Breast epithelium (tissue), 4 donors: ENCODE measurements at regions not wholly inside any gene's neighbourhood (a gene's known extent, or its start where the extent isn't known, plus 50 kb on each side); places are given as distances from the start of the nearest gene placed in this dataset.

Experiments used
- DNase-seq, 2 donors: peaks; one replicate each; pipeline ENCODE4 v3.0.0-alpha.2; 2019; ENCODE audit warnings: low spot score in 2 of 2
- H3K27ac ChIP-seq, 2 donors: fragments of 200-600 bp; sonication (generic) in 1 of 2; one replicate each; pipeline ENCODE4 v1.5.1; 2016 to 2019; ENCODE audit warnings: mild to moderate bottlenecking in 1 of 2
- H3K27me3 ChIP-seq, 2 donors: fragments of 200-600 bp; sonication (generic) in 1 of 2; one replicate each; pipeline versions ENCODE4 v1.5.1 to v1.6.0; 2017 to 2019; ENCODE audit warnings: control low read depth in 1 of 2, mild to moderate bottlenecking in 1 of 2
- H3K36me3 ChIP-seq: fragments of 200-600 bp; one replicate; pipeline ENCODE4 v1.5.1; 2019
- H3K4me1 ChIP-seq, 2 donors: fragments of 200-600 bp; sonication (generic); one replicate each; pipeline ENCODE4 v1.5.1; 2016 to 2019; ENCODE audit warnings: control low read depth in 1 of 2
- H3K4me3 ChIP-seq, 3 donors: fragments of 200-600 bp; sonication (generic); 1 replicate in 2 of 3; 2 replicates in 1 of 3; pipeline ENCODE4 v1.5.1; 2016 to 2019; ENCODE audit warnings: mild to moderate bottlenecking in 3 of 3, moderate library complexity in 2 of 3
- H3K9me3 ChIP-seq, 2 donors: fragments of 200-600 bp; sonication (generic) in 1 of 2; one replicate each; pipeline ENCODE4 v1.5.1; 2016 to 2019; ENCODE audit warnings: control low read depth in 1 of 2
- CTCF ChIP-seq, 3 donors: fragments of 450-650 bp; IDR thresholded peaks; one replicate each; pipeline ENCODE4 v1.5.1; 2016 to 2017; ENCODE audit warnings: antibody characterized with exemption in 3 of 3, mild to moderate bottlenecking in 3 of 3, moderate library complexity in 3 of 3
- POLR2A ChIP-seq: fragments of 450-650 bp; IDR thresholded peaks from one replicate; pipeline ENCODE4 v1.6.1; 2016; ENCODE audit warnings: antibody characterized with exemption, mild to moderate bottlenecking, moderate library complexity
- POLR2AphosphoS5 ChIP-seq, 3 donors: sonication (generic); formaldehyde crosslinking; IDR thresholded peaks; one replicate each; pipeline ENCODE4 v1.6.1; 2017; ENCODE audit warnings: antibody characterized with exemption in 3 of 3
- intact Hi-C: fragments of 100-400 bp; cut with DNase I; formaldehyde crosslinking; loops from one replicate; pipeline ENCODE4 v1.15.1; 2023; ENCODE audit warnings: low total_unique reads

- H3K4me3 ChIP-seq: no peak overlapping the region
- no peaks in the 10 kb centered on the region for H3K4me1 ChIP-seq
- TF ChIP-seq CTCF (IDR thresholded peaks at IDR 0.05) (no peak), POLR2AphosphoS5 (IDR thresholded peaks at IDR 0.05) (no peak), POLR2A (no peak)
- no peaks in the 10 kb centered on the region for H3K36me3 ChIP-seq
- DNase-seq: no peak
- no peaks in the 10 kb centered on the region for H3K27me3 ChIP-seq
- H3K27ac ChIP-seq: no peak overlapping the region
- intact Hi-C loops: no loop called here
- H3K9me3 ChIP-seq: no peaks in the 10 kb centered on the region
These were observed 123.9 kb upstream of the GNAO1 start for GRCh38 chr16:56067406-56067805.

- no peaks in the 10 kb centered on the region for H3K9me3 ChIP-seq
- H3K27ac ChIP-seq: no peak overlapping the region
- intact Hi-C loops: no loop called here
- DNase-seq: no peak
- no peak for TF ChIP-seq POLR2A
- TF ChIP-seq CTCF (IDR thresholded peaks at IDR 0.05): no peak
- TF ChIP-seq POLR2AphosphoS5 (IDR thresholded peaks at IDR 0.05): no peak
- no peaks in the 10 kb centered on the region for H3K36me3 ChIP-seq
- no peak overlapping the region for H3K4me3 ChIP-seq
- H3K4me1 ChIP-seq: no peaks in the 10 kb centered on the region
- no peaks in the 10 kb centered on the region for H3K27me3 ChIP-seq
These were observed 124.7 kb upstream of the GNAO1 start for GRCh38 chr16:56066617-56067016.

- no peaks in the 10 kb centered on the region for H3K27me3 ChIP-seq
- intact Hi-C loops: no loop called here
- TF ChIP-seq POLR2A (no peak), CTCF (IDR thresholded peaks at IDR 0.05) (no peak)
- H3K9me3 ChIP-seq: no peaks in the 10 kb centered on the region
- no peaks in the 10 kb centered on the region for H3K4me1 ChIP-seq
- H3K36me3 ChIP-seq: no peaks in the 10 kb centered on the region
- no peak overlapping the region for H3K27ac ChIP-seq
- DNase-seq: no peak
- H3K4me3 ChIP-seq: no peak overlapping the region
These were observed 128.2 kb upstream of the GNAO1 start for GRCh38 chr16:56063111-56063510.

- Histone ChIP-seq H3K36me3 (no peaks in the 10 kb centered on the region), H3K4me3 (no peak overlapping the region), H3K9me3 (no peaks in the 10 kb centered on the region), H3K27me3 (no peaks in the 10 kb centered on the region), H3K27ac (no peak overlapping the region), H3K4me1 (no peaks in the 10 kb centered on the region)
- DNase-seq: no peak
- intact Hi-C loops: loop anchor here (10.0 kb wide), 1 partner anchor 662 kb away; no protein-coding TSS in a partner anchor
- TF ChIP-seq POLR2A (no peak), POLR2AphosphoS5 (IDR thresholded peaks at IDR 0.05) (no peak), CTCF (IDR thresholded peaks at IDR 0.05) (no peak)
These were observed 134.1 kb upstream of the GNAO1 start for GRCh38 chr16:56057151-56057550.

- Histone ChIP-seq H3K9me3 (no peaks in the 10 kb centered on the region), H3K36me3 (no peaks in the 10 kb centered on the region), H3K27me3 (no peaks in the 10 kb centered on the region), H3K4me3 (no peak overlapping the region), H3K27ac (no peak overlapping the region), H3K4me1 (no peaks in the 10 kb centered on the region)
- TF ChIP-seq POLR2A (no peak), POLR2AphosphoS5 (IDR thresholded peaks at IDR 0.05) (no peak), CTCF (IDR thresholded peaks at IDR 0.05) (no peak)
- intact Hi-C loops: loop anchor here (10.0 kb wide), 1 partner anchor 656 kb away; no protein-coding TSS in a partner anchor
- no peak for DNase-seq
These were observed 140.4 kb upstream of the GNAO1 start for GRCh38 chr16:56050916-56051315.
